HepG2 (cell line): ENCODE measurements at regions not wholly inside any gene's neighbourhood (a gene's known extent, or its start where the extent isn't known, plus 50 kb on each side); places are given as distances from the start of the nearest gene placed in this dataset.

Experiments
- FOXO1 ChIP-seq: sonication (generic); formaldehyde crosslinking; IDR thresholded peaks from 2 replicates; pipeline ENCODE4 v1.4.0; 2020; ENCODE audit warnings: missing genetic modification reagents
- POLR2AphosphoS2 ChIP-seq: IDR thresholded peaks from 2 replicates; pipeline ENCODE4 v1.6.1; 2011; ENCODE audit warnings: low read depth, low read length, improper control_type of control experiment

- TF ChIP-seq POLR2AphosphoS2 (no peak), FOXO1 (CRISPR knock-in tag) (no peak)
Measured at GRCh38 chr11:19430346-19430745, 189.6 kb upstream of the E2F8 start.
